NCI-H526 (cell line): ENCODE measurements at regions not wholly inside any gene's neighbourhood (a gene's known extent, or its start where the extent isn't known, plus 50 kb on each side); places are given as distances from the start of the nearest gene placed in this dataset.
"Not testable (repeated sequence)": the region's sequence is repeated elsewhere in the genome, so short reads cannot be mapped to it uniquely, and the experiment has no call there.

ENCODE experiments used
- DNase-seq, 2 experiments: peaks; one replicate each; lab custom pipeline; 2025; lab: John Stamatoyannopoulos, UW

DNA sequence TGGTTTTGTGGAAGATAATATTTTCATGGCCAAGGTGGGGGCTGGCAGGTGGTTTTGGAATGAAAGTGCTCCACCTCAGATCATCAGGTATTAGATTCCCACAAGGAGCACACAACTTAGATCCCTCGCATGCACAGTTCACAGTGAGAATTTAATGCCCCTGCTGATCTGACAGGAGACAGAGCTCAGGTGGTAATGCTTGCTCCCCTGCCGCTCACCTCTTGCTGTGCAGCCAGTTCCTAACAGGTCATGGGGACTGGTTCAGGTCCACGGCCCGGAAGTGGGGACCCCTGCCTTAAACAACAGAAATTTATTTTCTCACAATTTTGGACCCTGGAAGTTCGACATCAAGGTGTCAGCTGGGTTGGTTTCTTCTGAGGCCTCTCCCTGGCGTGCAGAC, 668.7 kb upstream of the ZNF608 start:
- no peak for DNase-seq

- DNase-seq = no peak
Observed at GRCh38 chr5:125416055-125416454, 669.6 kb upstream of the ZNF608 start.

DNA sequence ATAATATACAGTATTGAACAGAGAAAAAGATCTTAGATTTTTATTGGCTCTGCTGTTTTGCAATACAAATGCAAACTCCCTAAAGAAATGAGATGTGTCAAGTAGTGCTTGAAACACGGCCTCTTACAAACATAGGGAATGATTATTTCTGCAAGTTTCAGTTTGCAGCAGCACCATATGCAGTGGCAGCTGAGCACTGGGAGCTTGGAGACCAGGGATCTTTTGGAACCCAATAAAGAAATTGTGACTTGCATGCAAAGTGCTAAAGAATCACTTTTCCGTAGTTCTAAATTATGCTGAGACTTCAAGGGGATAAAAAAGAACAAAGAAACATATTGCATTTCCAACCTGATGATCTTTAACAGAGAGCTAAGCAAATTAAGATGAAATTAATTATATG, 674.6 kb upstream of the ZNF608 start:
- peak; percentile 6 to 20 for DNase-seq

- no peak for DNase-seq
Observed at GRCh38 chr5:125422342-125422741, 675.9 kb upstream of the ZNF608 start.

DNA sequence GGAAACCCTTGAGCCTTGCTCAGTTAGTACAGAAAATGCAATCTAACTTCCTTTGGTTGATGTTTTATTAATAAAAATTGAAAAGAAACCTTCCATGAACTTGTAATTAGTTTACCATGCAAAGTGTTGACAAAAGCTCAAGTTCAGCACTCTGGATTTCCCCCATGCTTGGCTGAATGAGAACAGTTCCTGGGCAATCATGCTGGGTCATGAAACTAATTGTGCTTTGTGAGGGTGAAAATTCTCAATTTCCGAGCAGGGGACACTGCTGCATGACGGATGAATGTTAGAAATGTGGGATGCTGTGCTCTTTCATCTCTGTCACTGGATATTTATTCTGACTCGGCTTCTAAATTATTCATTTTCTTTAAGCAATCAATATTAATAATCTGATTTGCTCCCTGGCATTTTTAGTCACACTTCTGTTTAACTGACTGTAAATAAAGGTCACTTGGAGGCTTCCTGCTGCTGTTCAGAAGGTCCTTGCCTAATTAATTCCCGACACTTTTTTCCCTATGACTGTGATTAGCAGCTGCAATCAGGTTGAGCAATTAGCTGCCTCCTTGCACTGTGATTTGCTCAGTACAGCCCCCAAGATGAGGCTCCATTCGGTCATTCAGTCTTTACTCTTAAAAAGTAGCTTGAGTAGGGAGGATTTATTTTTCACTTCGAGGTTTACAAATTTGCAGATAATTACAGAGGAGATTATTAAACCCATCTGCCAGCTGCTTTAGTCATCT, 678.1 kb upstream of the ZNF608 start:
- DNase-seq = no peak

DNA sequence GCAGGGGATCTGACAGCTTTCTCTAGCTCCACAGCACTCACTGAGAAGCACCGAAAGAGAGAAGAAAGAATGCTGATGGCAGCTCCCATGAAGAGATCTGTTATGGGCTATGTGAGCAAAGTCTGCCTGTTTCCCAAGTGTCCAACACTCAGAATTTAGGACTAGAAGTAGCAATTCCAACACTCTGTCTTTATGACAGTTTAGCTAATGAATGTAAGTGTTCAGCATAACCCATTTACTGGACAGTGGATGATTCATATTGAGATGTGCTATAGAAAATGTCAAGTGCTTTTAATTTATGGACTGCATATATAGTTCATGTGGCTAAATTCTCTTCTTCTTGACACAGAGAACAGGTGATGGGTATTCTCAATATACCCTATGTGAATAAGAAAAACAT, 683.1 kb upstream of the ZNF608 start:
- DNase-seq = no peak

DNA sequence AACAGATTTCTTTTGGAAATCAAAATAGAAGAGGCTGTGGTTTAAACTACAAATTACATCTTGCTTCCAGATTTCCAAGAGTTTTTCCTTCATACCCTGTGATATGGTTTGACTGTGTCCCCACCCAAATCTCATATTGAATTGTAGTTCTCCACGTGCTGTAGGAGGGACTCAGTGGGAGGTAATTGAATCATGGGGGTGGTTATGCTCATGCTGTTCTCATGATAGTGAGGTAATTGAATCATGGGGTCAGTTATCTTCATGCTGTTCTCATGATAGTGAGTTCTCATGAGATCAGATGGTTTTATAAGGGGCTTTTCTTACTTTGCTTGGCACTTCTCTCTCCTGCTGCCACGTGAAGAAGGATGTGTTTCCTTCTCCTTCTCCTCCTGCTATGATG, 687.0 kb upstream of the ZNF608 start:
- DNase-seq = no peak

DNA sequence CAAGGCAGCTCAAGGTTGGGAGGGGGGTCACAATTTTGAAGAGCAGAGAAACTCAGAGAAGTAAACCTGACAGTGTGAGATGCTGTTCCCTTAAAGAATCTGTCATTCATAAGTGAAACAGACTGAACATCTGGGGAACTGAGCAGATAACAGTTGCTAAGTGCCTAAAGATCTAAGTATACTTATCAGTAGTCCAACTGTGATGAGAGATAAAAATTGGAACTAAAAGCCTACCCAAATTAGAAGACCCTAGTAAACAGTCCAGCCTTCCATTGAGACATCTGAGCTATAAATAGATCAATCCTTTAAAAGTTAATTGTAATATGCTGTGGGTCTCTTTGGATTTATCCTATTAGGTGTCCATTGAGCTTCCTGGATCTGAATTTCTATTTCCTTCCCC, 692.8 kb upstream of the ZNF608 start:
- no peak for DNase-seq

DNA sequence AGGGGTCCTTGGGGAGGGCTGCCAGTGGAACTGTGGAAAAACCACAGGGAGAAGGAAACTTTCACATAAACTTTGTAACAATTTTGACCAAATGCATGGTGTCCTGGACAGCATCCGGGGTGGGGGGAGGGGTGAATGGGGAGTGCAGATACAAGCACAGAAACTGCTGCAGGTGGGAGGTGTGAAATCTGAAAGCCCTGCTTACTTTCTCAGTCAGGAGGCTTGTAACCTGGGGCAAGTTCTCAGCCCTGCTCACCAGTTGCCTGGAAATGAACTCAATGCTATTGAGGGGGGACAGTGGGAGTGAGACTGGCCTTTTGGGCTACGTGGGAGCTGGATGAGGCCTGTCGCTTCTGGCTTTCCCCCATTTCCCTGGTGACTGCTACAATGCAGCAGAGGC, 694.5 kb upstream of the ZNF608 start:
- DNase-seq = no peak

DNA sequence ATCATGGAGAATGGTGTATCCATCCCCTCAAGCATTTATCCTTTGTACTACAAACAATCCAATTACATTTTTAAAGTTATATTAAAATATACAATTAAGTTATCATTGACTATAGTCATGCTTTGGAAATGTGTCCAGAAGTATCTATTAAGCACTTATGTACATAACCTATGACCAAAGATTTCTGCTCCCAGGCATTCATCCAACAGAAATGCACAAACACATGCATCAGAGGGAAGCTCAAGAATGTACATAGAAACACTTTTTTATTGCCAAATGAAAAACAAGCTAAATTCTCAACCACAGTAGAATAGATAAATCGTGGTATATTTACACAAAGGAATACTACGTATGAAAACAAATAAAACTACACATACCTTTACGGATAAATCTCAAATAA, 700.5 kb upstream of the ZNF608 start:
- no peak for DNase-seq

- DNase-seq = no peak
Observed at GRCh38 chr5:125450771-125451170, 704.3 kb upstream of the ZNF608 start.

- no peak for DNase-seq
Observed at GRCh38 chr5:125451622-125452021, 705.2 kb upstream of the ZNF608 start.

GRCh38 chr5:125452991-125453390, 706.6 kb upstream of the ZNF608 start:
- DNase-seq = no peak

GRCh38 chr5:125455041-125455440, 708.6 kb upstream of the ZNF608 start:
- no peak for DNase-seq

DNA sequence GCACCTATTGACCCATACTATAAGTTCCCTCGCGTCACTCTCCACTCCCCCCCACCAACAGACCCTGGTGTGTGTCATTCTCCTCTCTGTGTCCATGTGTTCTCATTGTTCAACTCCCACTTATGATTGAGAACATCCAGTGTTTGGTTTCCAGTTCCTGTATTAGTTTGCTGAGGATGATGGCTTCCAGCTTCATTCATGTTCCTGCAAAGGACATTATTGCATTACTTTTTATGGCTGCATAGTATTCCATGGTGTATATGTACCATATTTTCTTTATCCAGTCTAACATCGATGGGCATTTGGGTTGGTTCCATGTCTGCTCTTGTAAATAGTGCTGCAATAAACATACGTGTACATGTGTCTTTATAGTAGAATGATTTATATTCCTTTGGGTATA, 709.6 kb upstream of the ZNF608 start:
- not testable (repeated sequence) for DNase-seq

DNA sequence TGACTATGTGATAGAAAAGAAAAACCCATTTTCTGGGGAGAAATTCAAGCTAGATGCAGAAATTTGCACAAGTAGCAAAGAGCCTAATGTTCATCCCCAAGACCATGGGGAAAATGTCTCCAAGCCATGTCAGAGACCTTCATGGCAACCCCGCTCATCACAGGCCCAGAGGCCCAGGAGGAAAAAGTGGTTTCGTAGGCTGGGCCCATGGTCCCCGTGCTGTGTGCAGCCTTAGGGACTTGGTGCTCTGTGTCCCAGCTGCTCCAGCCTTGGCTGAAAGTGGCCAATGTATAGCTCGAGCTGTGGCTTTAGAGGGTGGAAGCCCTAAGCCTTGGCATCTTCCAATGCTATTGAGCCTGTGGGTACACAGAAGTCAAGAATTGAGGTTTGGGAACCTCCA, 711.2 kb upstream of the ZNF608 start:
- DNase-seq = no peak

GRCh38 chr5:125458949-125459348, 712.5 kb upstream of the ZNF608 start:
- not testable (repeated sequence) for DNase-seq

DNA sequence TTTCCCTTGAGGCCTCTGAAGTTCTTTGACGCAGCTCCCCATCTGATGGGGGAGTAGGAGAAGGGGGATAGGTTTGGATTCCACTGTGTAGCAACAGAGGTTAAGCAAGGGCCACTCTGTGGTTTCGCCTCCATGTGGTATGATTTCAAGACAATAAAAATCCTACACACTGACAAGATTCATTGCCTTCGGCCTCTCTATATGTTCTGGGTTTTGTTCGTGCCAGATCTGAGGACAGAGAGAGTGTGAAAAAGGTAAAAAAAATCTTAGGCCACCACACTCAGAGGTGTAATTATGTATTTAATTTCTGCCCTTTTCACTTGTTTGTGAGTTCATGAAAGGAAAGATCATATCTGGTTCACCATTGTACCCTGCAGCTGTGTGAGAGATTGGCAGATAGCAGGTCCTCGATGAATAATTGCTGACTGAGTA, 715.2 kb upstream of the ZNF608 start:
- no peak for DNase-seq

- no peak for DNase-seq
Observed at GRCh38 chr5:125463466-125464092, 717.1 kb upstream of the ZNF608 start.

GRCh38 chr5:125464847-125465432, 718.5 kb upstream of the ZNF608 start:
- no peak for DNase-seq

GRCh38 chr5:125465703-125466102, 719.3 kb upstream of the ZNF608 start:
- no peak for DNase-seq

- no peak for DNase-seq
Observed at GRCh38 chr5:125467222-125467621, 720.8 kb upstream of the ZNF608 start.

DNA sequence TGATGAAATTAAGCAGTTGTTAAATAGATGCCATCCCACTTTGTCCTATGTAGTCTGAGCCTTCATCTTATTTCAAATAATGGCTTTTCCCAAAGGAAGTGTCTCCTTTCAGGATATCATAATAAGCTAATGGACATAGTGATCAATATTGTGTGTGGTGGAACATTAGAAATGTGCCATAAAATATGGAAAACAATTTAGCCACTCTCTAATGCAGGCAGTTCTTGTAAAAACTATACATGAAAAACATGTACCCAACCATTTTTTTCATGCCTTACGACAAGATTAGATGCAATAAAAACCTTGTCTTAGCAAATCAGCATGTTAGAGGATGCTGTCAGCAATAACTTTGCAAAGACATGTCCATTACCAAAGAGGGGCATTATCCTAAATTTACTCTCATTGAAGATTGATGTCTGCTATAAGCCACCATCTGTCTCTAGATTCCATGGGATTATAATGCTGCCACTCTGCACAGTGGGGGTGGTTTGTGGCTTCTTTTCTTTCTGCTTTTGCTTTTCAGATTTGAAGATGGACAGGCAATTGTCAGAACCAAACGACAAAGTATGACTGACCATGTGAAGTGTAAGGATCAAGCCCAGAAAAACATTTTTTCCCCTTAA, 724.0 kb upstream of the ZNF608 start:
- no peak for DNase-seq
